ENCODE measurements at regions not wholly inside any gene's neighbourhood (a gene's known extent, or its start where the extent isn't known, plus 50 kb on each side); places are given as distances from the start of the nearest gene placed in this dataset.

DNA sequence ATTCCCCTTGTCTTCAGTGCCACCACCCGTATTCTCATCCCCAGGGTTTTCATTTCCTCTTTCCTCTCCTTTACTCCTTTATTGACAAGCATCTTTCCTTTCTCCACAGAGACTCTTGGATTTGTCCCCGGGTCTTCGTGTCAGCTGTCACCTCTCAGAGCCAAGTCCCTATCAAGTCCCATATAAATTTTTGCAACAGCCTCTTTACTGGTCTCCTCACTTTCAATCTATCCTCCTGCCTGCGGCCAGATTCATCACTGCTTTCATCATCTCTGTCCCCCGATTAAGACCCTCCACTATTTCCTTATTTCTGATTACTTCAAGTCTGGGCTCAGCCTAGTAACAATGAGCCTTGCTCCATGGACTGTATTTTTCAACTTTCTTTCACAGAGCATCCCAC lies 113.8 kb downstream of the CTAGE1 start:
- no peak for TF ChIP-seq CTCF (IDR thresholded peaks at IDR 0.05)
- no peak for DNase-seq (ENCODE audit: low spot score)
- no peak overlapping the region for H3K4me3 ChIP-seq
- no peak overlapping the region for H3K27ac ChIP-seq

DNA sequence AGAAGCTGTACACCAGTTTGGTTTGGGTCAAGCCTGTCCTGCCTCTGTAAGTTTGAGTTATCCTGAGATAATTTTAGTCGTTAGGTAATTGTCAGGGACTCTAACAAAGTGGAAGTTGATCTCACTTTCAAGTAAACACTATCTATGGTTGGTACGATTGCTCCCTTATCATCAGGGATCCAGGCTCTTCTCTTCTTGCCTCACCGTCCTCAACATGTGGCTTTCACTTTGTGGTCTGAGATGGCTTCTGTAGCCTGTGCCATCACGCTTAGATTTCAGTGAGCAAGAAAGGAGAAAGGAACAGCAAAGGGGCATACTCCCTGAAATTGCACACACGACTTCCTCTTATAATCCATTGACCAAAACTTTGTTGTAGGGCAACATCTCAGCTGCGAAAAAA lies 115.6 kb downstream of the CTAGE1 start:
- Histone ChIP-seq H3K4me3 (no peak overlapping the region), H3K27ac (no peak overlapping the region)
- no peak for TF ChIP-seq CTCF (IDR thresholded peaks at IDR 0.05)
- DNase-seq (ENCODE audit: low spot score): no peak

GRCh38 chr18:22300665-22301636 lies 116.8 kb downstream of the CTAGE1 start:
- DNase-seq (ENCODE audit: low spot score): no peak
- Histone ChIP-seq H3K4me3 (no peak overlapping the region), H3K27ac (no peak overlapping the region)
- no peak for TF ChIP-seq CTCF (IDR thresholded peaks at IDR 0.05)

DNA sequence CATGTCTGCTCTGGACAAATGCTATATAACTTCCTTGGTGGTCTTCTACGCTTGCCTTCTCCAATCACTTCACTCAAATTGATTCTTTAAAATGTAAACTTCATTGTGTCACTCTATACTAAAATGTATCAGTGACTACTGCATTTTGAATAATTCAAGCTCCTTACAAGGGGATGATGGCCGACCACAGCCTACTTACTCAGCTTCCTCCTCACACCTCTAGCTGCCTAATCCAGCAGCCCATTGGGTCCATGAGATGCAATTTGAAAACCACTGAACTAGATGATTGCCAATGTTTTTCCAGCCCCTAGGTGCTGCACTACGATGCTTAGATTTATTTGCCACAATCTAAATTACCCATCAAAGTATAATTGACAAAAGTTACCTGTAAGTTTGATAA lies 120.7 kb downstream of the CTAGE1 start:
- H3K4me3 ChIP-seq: no peak overlapping the region
- DNase-seq (ENCODE audit: low spot score): no peak
- no peak for TF ChIP-seq CTCF (IDR thresholded peaks at IDR 0.05)
- no peak overlapping the region for H3K27ac ChIP-seq

DNA sequence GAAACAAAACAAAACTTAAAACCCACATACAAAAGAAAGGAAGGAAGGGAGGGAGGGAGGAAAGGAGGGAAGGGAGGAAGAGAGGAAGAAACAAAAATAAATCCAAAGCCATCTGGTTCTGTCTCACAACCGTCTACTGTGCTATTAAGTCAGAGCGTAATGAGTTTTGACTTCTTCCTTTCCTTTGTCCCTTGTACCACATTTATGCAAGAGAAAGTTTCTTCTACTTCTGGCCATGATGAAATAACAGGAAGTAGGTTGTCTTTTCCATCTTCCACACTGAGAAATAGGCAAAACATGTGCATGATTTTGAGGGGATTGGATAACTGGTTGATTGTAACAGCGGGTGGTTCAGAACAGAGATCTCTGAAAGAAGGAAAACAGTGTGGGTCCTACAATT lies 121.4 kb downstream of the CTAGE1 start:
- Histone ChIP-seq H3K4me3 (no peak overlapping the region), H3K27ac (no peak overlapping the region)
- no peak for TF ChIP-seq CTCF (IDR thresholded peaks at IDR 0.05)
- no peak for DNase-seq (ENCODE audit: low spot score)

DNA sequence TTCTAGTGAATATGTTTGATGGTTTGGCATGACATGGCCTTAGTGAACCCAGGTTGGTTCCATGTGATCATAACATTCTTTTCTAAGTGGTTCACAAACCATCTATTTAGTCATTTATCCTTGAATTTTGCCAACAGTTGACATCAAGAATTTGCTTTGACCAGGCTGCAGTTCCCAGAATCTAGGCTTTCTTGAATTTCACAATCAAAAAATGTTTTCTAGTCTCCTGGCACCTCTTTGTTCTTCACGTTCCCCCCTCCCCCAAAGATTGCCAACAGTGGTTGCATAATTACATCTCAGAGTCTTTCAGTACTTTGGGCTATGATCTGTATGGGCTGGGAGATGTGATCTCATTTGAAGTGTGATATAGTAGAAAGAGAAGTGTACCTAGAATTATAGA lies 124.0 kb downstream of the GATA6 start:
- Histone ChIP-seq H3K4me3 (no peak overlapping the region), H3K27ac (no peak overlapping the region)
- no peak for TF ChIP-seq CTCF (IDR thresholded peaks at IDR 0.05)
- DNase-seq (ENCODE audit: low spot score): no peak

DNA sequence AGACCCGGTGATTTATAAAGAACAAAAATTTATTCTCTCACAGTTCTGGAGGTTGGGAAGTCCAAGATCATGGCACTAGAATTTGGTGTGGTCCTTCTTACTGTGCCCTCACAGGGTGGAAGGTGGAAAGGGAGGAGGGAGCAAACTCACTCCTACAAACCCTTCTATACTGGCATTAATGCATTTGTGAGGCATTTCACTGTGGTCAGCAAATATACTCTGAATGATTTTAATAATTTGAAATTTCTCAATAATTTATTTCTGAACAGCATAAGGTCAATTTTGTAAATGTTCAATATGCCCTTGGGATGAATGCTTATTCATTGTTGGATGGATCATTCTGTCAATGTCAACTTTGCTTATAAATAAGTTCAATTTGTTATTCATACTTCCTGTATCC lies 120.6 kb downstream of the GATA6 start:
- TF ChIP-seq CTCF (IDR thresholded peaks at IDR 0.05): no peak
- Histone ChIP-seq H3K27ac (no peak overlapping the region), H3K4me3 (no peak overlapping the region)
- DNase-seq (ENCODE audit: low spot score): no peak
